Heart right ventricle (tissue), 16 donors: ENCODE measurements at regions not wholly inside any gene's neighbourhood (a gene's known extent, or its start where the extent isn't known, plus 50 kb on each side); places are given as distances from the start of the nearest gene placed in this dataset.

Experiments used
- ATAC-seq, 8 donors: fragments of 200-7000 bp; cut with Tn5 transposase; one replicate each; pipeline ENCODE4 v1.9.1; 2020; ENCODE audit warnings: mild to moderate bottlenecking in 8 of 8, moderate library complexity in 8 of 8, moderate number of reproducible peaks in 1 of 8
- DNase-seq, 2 donors: peaks; one replicate each; pipeline ENCODE4 v3.0.0-alpha.2; 2020
- H3K27ac ChIP-seq, 10 donors: fragments of 200-600 bp; sonication (generic) in 2 of 10; one replicate each; pipeline versions ENCODE4 v1.5.0 to v1.8.0; 2020 to 2022; ENCODE audit warnings: mild to moderate bottlenecking in 3 of 10
- H3K27me3 ChIP-seq, 7 donors: fragments of 200-600 bp; one replicate each; pipeline ENCODE4 v1.8.0; 2021 to 2022; ENCODE audit warnings: mild to moderate bottlenecking in 2 of 7
- H3K36me3 ChIP-seq, 9 donors: fragments of 200-600 bp; sonication (generic) in 1 of 9; one replicate each; pipeline versions ENCODE4 v1.5.0 to v1.8.0; 2020 to 2022; ENCODE audit warnings: mild to moderate bottlenecking in 2 of 9
- H3K4me1 ChIP-seq, 9 donors: fragments of 200-600 bp; sonication (generic) in 1 of 9; one replicate each; pipeline versions ENCODE4 v1.5.0 to v1.8.0; 2020 to 2022; ENCODE audit warnings: mild to moderate bottlenecking in 4 of 9
- H3K4me3 ChIP-seq, 10 donors: fragments of 200-600 bp; sonication (generic) in 2 of 10; one replicate each; pipeline versions ENCODE4 v1.5.0 to v1.8.0; 2020 to 2022; ENCODE audit warnings: mild to moderate bottlenecking in 7 of 10, moderate library complexity in 2 of 10
- H3K9me3 ChIP-seq, 11 donors: fragments of 200-600 bp in 10 of 11; sonication (generic) in 2 of 11; one replicate each; pipeline versions ENCODE4 v1.5.0 to v1.8.0; 2013 to 2022; ENCODE audit warnings: mild to moderate bottlenecking in 2 of 11, control low read depth in 1 of 11, moderate library complexity in 1 of 11
- WGBS, 2 donors: extraction: QIAGEN DNeasy Blood & Tissue Kit; methylation state at CpG; one replicate each; pipeline ENCODE4 v1.1.7; 2013; ENCODE audit warnings: inconsistent platforms in 1 of 2; 5-methylcytosine and 5-hydroxymethylcytosine counted together
- intact Hi-C, 10 donors: fragments of 100-400 bp; cut with DNase I; formaldehyde crosslinking; loops; one replicate each; pipeline versions ENCODE4 v1.11.1 to v1.14.2; 2022
- TF ChIP-seq, protein P1 (sequence below), 9 donors: fragments of 200-600 bp; sonication (generic) in 2 of 9; IDR thresholded peaks; one replicate each; pipeline versions ENCODE4 v1.5.0 to v1.8.0; 2021 to 2022; ENCODE audit warnings: antibody characterized with exemption in 9 of 9, mild to moderate bottlenecking in 5 of 9, moderate library complexity in 1 of 9
- donor health status: Arrhythmogenic right ventricular cardiomyopathy.
- donor health status: ischemic (EF 13 %, LVEDD 7.1; RV severe dilation, severe dysfunction).
- donor health status: healthy with polysubstance abuse.
- donor health status: DM: no; HTN: yes; CAD: no.
- donor health status: DM: no; HTN: no; CAD: no.
- donor health status: ischemic (EF 25% LVEDD 6.9; RV normal size, moderate dysfunction).
- donor health status: ischemic (EF 25% LVEDD 5.7; RV mildly dilated, moderate dysfunction).
- donor health status: healthy.
- donor health status: DM: yes; HTN: yes; CAD: no.
- donor health status: Ischemic cardiomyopathy.
- donor health status: ischemic (EF 35%, LVEDD 5.7; RV mildly dilated, moderate dysfunction).
- donor health status: nonischemic (EF 11% LVEDD 7.7; RV severe dilation, severe dysfunction).
- donor health status: DM: yes; HTN: yes; CAD: no.
- donor health status: PGD.
- donor health status: ischemic (EF 29% LVEDD 5.4; RV normal size, mild dysfunction).
- donor health status: nonischemic (EF 23%, LVEDD 6.1; RV moderate dilation, normal function).

GRCh38 chr14:106509176-106509575, 982.8 kb downstream of the TMEM121 start:
- 14 to 43% methylated on average over 2 of the region's 2 CpGs for WGBS, 2 donors

GRCh38 chr14:106509807-106510206, 983.4 kb downstream of the TMEM121 start:
- peak in 1 of 8 donors; percentile 52 for ATAC-seq

More at GRCh38 chr14:106509176-106509575, 982.8 kb downstream of the TMEM121 start:
- Histone ChIP-seq H3K4me3 (no peak overlapping the region), H3K4me1 (no peaks in the 10 kb centered on the region), H3K27me3 (peaks cover 0 to 26% (median 12%) of the 10 kb centered on the region in 7 donors), H3K36me3 (no peaks in the 10 kb centered on the region), H3K27ac (no peak overlapping the region), H3K9me3 (no peaks in the 10 kb centered on the region)
- ATAC-seq, result no peak
- TF ChIP-seq, protein P1, sequence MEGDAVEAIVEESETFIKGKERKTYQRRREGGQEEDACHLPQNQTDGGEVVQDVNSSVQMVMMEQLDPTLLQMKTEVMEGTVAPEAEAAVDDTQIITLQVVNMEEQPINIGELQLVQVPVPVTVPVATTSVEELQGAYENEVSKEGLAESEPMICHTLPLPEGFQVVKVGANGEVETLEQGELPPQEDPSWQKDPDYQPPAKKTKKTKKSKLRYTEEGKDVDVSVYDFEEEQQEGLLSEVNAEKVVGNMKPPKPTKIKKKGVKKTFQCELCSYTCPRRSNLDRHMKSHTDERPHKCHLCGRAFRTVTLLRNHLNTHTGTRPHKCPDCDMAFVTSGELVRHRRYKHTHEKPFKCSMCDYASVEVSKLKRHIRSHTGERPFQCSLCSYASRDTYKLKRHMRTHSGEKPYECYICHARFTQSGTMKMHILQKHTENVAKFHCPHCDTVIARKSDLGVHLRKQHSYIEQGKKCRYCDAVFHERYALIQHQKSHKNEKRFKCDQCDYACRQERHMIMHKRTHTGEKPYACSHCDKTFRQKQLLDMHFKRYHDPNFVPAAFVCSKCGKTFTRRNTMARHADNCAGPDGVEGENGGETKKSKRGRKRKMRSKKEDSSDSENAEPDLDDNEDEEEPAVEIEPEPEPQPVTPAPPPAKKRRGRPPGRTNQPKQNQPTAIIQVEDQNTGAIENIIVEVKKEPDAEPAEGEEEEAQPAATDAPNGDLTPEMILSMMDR (IDR thresholded peaks at IDR 0.05), result no peak
- intact Hi-C loops, result no loop called here
- no peak for DNase-seq

DNA sequence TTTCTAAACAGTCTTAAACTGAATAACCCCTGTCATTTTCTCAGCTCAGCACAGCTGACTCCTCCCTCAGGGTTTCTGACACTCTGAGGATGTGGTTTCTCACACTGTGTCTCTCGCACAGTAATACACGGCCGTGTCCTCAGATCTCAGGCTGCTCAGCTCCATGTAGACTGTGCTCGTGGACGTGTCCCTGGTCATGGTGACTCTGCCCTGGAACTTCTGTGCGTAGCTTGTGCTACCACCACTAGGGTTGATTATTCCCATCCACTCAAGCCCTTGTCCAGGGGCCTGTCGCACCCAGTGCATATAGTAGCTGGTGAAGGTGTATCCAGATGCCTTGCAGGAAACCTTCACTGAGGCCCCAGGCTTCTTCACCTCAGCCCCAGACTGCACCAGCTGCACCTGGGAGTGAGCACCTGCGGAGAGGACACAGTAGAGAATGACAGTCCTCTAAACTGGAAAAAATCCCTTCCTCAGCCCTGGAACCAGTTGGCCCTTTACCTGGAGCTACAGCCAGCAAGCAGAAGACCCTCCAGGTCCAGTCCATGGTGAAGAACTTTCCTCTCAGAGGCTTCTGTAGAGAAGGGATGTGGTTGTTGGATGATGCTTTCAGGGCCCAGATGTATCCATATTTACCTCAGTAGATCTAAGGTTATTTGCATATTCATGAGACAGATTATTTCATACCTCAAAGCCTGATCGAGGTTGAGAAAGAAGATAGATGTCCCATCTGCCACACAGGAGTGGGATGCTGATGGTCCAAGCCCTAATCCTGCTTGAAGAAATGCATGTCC, 984.8 kb downstream of the TMEM121 start:
- TF ChIP-seq, protein P1 (IDR thresholded peaks at IDR 0.05), result no peak
- Histone ChIP-seq H3K27me3 (peaks cover 0 to 30% (median 11%) of the 10 kb centered on the region in 7 donors), H3K9me3 (no peaks in the 10 kb centered on the region), H3K36me3 (no peaks in the 10 kb centered on the region), H3K4me1 (no peaks in the 10 kb centered on the region), H3K27ac (peak overlapping the region in 1 of 10 donors; percentile 10), H3K4me3 (no peak overlapping the region)
- intact Hi-C loops, result no loop called here
- DNase-seq (no peak), ATAC-seq (no peak)
- 62 to 66% methylated on average over 9 of the region's 9 CpGs for WGBS, 2 donors

More at GRCh38 chr14:106509807-106510206, 983.4 kb downstream of the TMEM121 start:
- H3K4me1 ChIP-seq, result no peaks in the 10 kb centered on the region
- DNase-seq, result no peak
- no peaks in the 10 kb centered on the region for H3K36me3 ChIP-seq
- no peaks in the 10 kb centered on the region for H3K9me3 ChIP-seq
- no peak overlapping the region for H3K4me3 ChIP-seq
- no peak overlapping the region for H3K27ac ChIP-seq
- peaks cover 0 to 22% (median 12%) of the 10 kb centered on the region in 7 donors for H3K27me3 ChIP-seq
- WGBS, 2 donors, result 41 to 50% methylated on average over 3 of the region's 3 CpGs
- TF ChIP-seq, protein P1 (IDR thresholded peaks at IDR 0.05), result no peak
- intact Hi-C loops, result no loop called here

- Histone ChIP-seq H3K27ac (peak overlapping the region in 1 of 10 donors; percentile 10), H3K36me3 (no peaks in the 10 kb centered on the region), H3K4me3 (no peak overlapping the region), H3K4me1 (no peaks in the 10 kb centered on the region), H3K9me3 (no peaks in the 10 kb centered on the region), H3K27me3 (peaks cover 0 to 30% (median 10%) of the 10 kb centered on the region in 7 donors)
- WGBS, 2 donors, result 63 to 65% methylated on average over 9 of the region's 9 CpGs
- DNase-seq (no peak), ATAC-seq (no peak)
- TF ChIP-seq, protein P1 (IDR thresholded peaks at IDR 0.05), result no peak
- intact Hi-C loops, result no loop called here
Measured at GRCh38 chr14:106511800-106512198, 985.4 kb downstream of the TMEM121 start.
